HG02623 (cell line): ENCODE measurements at regions not wholly inside any gene's neighbourhood (a gene's known extent, or its start where the extent isn't known, plus 50 kb on each side); places are given as distances from the start of the nearest gene placed in this dataset.

Experiments used
- ATAC-seq: cut with Tn5 transposase; IDR thresholded peaks from one replicate; pipeline ENCODE4 v1.9.1; 2021; ENCODE audit warnings: moderate library complexity; ENCODE audit not compliant: unreplicated experiment

DNA sequence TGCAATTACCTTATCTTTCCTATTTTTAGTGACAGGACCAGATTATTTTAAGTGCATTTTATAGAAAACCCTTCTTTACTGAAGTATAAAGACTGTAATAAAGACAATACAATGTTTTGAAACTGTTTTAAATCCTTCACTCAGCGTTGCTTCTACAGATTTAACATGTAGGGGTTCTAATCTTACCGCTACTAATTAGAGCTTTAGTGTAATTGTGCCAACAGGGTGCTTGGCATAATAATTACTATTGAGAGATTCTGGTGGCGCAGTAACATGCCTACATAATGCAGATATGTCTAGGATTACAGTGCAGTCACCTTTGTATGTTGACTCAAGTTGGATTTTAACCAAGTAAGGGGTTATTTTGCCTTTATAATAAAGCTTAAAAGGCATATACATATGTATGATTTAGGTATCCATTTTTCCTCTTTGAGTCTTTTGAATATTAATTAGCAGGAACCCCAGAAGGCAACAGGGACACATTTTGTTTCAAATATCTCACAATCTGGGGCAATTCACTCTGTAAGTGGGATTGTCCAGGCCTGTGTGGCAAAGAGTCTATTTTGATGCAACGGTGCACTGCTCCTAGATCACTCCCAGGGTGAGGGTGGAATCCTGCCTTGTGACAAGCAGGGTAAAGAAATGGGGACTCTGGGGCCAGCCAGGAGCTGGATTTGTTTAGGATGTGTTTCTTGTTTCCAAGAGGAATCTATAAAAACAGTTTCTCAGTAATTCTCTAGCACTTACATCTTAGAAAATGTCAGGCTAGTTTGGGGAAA, 604.7 kb upstream of the SALL1 start:
- no peak for ATAC-seq

DNA sequence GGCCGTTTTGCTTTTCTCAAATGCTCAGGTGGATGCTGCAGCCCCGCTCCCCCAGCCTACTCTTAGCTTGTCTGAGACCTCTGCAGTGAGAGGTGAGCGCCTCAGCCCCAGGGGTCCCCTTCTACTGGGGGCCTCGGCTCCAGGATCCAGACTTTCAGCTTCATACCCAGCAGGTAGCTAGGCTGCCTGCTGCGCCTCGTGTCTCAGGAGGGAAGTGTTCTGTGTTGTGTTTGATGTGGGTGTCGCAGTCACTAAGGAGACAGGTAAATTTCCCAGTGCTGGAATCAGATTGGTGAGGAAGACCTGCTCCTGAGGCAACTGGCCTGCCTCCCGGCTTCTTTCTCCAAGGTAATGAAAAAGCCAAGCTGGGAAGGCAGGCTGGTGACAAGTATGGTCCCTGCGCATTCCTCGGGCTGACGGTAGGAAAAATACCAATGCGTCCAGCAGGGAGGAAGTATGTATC, 604.0 kb upstream of the SALL1 start:
- ATAC-seq = no peak

DNA sequence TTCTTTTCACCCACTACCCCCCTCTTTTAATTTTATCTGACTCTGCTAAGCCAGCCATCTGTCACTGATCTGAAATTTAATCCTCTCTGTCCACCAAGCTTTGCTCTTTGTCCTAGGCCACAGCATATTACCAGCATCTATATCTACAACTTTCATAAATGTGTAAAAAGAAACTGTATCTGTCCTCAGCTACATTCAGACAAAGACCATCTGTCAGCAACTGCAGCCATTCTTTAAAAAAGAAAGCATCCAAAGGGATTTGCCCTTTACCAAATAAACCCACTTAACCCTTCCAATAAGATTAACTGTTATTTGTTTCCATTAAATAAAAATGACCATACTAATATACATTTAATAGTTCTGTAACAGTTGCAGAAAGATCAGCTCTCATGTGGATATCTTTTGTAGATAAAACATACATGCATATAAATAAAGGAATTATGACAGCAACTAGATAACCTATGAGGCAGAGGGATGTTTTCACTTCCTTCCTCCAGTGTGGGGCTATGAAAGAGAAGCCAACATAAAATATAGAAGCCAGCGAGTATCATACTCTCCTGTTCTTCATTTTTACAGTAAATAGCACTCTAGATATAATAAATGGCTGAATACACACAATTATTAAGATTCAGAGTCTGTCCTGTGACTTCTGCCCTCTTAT, 602.5 kb upstream of the SALL1 start:
- no peak for ATAC-seq

DNA sequence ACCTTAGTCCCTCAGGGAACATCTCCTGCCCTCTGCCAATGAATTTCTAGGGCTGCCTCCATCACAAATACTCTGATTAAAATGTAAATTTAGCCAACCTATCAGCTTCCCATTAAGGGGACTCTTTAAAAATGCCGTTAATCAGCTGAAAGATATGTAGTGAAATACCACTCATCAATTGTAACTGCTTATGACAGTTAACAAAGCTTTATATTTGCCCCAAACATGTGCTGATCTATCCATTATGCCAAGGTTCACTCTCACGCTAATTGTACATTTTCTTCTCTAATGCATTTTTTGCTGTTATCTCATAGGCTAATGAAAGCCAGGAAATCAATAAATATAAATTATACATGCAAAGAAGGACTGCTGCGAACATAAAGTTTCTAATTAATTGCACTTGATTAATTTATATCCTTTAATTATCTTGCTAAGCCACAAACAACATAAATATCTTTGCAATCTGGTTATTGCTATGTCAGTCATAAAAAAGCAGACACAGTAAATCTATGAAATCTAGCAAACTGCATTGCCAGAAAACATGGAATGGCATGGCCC, 601.4 kb upstream of the SALL1 start:
- no peak for ATAC-seq

DNA sequence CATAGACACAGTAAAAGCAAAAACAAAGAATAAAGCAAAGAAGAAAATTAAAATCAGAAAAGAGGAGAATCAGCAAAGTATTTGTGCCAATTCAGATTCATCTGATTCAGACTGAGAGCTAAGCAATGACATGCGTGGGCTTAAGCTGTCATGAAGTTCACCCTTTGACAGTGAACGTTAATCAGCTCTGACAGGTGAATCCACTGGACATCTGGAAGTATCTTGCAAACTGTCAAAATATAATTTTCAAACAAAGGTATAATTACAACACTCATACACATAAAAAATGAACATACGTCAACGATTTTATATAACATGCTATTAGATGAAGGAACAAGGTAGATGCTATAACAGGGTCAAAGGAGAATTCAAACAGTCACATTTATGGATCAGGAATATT, 596.3 kb upstream of the SALL1 start:
- no peak for ATAC-seq

DNA sequence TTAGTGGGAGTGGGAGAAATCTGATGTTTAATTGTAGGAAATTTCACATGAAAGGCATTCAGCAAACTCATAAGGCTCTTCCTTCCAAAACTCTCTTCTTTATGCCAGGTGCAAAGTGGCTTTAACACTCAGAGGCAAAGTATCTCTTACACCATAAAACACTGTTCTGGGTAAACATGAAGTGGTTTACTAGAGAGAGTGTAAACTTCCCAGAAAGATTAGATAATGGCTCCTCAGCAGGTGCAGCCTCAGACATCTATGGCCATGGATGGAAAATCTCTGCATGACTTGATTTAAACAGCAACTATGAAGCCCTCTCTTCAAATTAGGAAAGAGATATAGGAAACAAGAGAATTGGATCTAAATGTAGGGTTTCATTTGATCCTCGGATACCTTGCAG, 583.1 kb upstream of the SALL1 start:
- ATAC-seq = no peak

DNA sequence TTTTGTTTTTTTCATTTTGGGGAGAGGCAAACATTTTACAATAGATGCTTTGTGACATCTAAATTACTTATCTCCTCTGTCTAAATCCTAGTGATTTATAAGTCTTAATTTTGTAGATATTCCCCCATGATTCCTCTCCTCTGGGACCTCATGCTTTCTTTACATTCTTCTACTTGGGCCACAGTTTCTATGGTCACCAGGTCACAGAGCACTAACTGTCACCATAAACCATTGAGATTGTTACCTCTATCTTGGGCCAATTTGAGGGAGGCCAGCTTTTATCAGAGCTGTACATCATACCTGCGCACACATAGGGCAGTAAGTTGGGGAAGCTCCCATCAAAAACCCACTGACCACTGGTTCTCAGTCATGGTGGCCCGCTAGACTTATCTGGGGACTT, 582.1 kb upstream of the SALL1 start:
- ATAC-seq = no peak

DNA sequence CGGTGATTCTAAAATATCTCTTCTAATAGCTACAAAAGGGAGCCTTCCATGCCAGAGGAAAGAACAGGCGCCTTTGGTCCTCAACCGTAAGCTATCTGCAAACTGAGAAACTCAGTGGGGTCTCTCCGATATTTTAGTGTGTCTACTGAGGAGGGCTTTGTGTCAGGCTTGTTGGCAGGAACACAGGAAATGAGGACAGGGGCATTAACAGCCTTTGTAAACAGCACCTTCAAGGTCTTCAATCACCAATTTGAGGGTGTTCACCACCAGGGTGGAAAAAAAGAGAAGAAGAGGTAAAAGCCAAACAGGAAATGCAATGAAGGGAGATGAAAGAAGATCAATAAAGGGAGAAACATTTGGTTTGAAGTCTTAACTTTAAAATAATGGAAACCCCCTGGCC, 580.1 kb upstream of the SALL1 start:
- no peak for ATAC-seq

DNA sequence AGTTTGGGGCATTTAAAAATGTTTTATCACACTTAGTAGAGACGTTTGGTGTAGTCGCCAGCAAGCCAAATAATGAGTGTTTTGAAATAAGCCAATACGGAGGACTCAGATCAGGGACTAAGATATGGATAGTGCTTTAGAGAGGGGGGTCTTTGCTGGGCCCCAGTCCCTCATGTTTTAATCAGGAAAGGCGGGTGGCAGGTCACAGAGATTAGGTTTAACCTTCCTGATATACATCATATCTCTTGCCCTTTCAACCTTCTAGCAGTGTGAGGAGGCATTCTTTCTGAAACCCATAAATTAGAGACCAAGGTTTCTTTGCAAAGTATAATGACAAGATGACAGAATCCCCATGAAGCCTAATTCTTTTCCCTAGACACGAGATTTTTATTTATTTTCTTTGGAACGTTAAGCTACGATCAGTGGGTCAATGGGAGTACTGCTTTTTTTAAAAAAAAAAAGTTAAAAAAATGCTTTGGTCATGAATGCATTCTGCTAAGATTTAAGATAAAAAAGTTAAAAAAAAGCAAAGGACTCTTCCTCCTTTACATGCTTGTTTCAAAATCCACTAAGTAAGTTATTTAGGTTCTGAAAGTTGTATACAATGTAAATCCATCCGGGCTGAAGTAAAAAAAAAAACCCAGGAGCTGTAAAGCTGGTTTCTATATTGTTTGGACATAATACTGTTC, 572.1 kb upstream of the SALL1 start:
- ATAC-seq = no peak

DNA sequence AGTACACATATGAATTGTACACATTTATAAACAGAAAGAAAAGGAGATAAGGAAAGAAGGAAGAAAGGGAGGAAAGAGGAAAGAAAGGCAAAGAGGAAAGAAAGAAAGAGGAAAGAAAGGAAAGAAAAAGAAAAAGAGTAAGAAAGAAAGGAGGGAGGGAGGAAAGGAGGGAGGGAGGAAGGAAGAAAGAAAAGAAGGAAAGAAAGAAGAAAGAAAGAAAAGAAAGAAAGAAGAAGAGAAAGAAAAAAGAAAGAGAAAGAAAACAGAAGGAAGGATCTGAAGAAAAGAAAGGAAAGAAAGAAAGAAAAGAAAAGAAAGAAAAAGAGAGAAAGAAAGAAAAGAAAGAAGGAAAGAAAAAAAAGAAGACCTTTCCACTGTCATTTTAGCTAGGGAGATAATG, 571.4 kb upstream of the SALL1 start:
- no peak for ATAC-seq

DNA sequence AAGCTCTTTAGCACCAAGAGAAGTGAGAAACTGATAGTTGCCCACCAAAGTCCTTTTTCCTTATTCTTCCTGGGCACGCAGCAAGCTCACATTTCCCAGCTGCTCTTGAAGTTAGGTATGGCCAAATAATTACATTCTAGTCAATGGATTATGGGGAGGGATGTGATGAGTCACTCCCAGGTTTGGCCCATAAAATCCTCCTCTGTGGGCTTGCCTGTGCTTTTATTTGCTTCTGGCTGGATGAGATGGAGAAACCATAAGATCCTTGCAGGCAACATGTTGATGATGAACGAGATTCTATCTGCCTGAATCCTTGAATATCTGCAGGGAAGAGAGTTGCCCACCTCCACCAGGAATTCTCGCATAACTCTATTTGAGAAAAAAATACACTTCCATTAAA, 568.3 kb upstream of the SALL1 start:
- no peak for ATAC-seq

DNA sequence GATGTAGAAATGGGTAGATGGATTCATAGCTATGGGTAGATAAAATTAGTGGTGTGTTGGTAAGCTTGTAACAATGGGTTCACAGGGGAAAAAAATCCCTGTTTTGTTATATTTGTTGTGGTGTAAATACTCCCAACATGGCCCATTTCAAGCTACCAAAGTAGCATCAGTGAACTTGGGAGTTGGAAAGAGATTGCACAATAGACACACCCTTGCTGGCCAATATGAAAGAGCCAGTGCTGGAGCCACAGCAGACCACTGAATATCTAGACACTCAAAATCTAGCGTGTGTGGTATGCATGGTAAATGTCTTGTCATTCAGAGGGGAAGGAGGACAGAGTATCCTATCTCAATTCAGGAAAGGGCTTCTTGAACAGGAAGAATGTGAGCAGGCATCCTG, 565.1 kb upstream of the SALL1 start:
- no peak for ATAC-seq

DNA sequence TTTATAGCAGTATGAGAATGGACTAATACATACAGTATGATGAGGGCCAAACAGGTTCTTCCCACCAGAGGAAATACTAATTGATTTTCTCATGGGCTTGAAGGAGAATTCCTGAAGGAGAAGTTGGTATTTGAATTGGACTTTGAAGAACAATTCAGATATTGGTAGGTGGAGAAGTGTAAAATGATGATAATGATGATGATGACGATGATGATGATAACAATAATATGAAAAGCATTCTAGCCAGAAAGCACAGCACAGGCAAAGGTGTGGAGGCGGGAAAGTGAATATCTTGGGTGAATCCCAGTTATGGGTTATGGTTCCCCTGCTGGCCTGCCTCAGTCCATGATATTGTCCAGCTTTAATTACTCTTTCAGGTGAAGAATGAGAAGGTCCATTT, 562.4 kb upstream of the SALL1 start:
- no peak for ATAC-seq

DNA sequence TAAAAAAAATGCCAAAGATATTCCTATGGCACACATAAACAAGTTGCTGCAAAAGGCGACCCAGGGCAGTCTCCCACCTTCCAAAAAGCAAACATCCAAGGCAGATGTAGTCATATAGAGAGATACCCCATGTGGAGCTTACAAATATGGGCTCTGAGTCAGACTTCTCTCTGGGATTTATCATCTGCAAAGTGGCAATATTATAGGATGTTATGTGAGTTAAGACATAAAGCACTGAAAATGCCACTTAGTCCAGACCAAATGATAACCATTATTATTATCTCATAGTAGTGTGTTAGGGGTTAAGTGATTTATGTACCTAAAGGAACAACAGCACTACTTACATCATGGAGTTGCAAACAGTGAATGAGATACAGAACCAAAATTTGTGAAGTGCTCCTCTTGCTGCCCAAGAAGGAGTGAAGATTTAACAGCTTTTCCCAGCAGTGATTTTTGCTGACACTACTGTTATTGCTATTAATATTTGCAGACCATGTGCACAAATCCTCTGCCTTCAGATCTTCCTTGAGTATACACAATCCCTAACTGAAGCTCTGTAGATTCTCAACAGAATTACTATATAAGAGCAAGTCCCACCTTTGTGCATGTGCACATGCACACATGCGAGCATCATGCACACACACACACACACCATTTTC, 560.0 kb upstream of the SALL1 start:
- ATAC-seq = no peak

DNA sequence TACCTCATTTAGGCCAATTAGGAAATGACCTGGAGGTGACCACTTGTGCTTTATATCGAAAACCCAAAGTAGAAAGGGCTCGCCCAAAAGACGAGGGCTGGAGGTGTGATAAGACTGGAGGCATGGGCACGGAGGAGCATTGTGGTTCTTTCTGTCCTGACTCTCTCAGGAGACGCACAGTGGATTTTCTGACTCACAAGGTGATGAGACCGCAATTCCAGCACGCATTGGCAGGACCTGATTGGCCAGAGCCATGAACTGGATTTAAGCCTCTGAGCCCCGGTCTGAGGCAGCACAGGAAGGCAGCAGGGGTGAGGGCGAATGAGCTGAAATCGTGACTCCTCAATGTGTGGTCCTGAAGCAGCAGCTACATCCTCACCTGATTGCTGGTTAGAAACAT, 559.1 kb upstream of the SALL1 start:
- ATAC-seq = no peak

DNA sequence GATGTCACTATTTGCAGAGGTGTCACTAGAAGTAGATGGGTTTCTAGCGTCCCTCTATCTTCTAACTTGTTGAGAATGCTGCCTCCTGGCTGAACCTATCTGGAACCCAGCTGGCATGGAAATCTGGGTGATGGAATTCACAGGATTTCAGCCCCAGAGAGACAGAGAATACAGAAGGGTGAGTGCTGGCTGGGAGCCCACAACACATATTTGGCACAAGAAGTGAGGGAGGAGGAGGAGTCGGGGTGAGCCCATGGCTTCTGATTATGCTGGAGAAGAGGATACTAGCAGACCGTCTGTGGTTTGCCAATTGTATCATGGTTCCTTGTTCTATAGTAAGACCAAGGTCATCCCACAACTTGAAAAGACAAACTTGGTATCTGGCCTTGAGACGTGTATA, 557.8 kb upstream of the SALL1 start:
- no peak for ATAC-seq

DNA sequence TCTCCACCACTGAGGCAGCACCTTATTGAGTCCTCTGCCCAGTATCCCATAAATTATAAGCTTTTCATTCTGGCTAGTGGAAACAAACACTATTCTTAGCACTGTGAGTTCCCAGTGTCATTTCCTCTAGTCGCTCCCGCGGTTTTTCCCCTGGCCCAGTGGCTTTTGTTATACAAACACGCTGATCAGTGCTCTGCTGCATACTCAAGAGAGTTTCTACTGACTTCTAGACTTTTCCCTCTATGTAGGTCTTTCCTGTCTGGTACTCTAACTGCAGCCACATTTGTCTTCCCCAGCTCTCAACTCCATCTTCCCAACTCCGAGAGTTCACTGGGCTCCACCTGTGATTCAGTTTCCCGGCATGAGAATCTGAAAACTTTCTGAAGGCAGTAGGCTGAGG, 556.6 kb upstream of the SALL1 start:
- no peak for ATAC-seq

DNA sequence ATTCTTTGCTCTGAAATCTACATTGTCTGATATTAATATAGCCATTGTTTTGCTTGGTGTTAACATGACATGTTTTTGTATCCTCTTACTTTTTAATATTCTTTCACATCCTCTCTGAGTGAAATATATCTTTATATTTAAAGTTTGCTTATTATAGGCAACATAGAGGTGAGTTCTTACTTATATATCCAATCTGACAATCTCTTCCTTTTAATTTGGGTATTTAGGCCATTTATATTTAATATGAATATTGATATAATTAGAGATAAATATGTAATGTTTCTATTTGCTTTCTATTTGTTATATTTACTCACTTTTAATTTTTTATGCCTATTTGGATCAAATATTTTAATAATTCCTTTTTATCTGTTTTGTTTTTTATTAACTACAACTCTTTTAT, 554.1 kb upstream of the SALL1 start:
- ATAC-seq = no peak

DNA sequence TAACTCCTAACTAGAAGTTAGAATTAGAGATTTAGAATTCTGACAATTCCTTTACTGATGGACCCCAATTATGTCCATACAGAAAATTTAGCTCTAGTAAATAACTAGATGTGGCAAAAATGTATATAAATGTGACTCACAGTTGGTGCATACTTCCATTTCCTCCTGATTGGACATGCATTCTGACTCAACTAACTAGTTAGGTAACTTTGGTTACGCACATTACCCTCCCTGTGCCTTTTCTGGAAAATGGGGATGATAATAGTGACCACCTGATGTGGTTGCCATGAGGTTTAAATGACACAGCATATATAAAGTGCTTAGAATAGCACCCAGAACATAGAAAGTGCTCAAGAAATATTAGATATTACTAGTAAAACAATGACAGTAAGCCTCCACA, 550.0 kb upstream of the SALL1 start:
- ATAC-seq = no peak

DNA sequence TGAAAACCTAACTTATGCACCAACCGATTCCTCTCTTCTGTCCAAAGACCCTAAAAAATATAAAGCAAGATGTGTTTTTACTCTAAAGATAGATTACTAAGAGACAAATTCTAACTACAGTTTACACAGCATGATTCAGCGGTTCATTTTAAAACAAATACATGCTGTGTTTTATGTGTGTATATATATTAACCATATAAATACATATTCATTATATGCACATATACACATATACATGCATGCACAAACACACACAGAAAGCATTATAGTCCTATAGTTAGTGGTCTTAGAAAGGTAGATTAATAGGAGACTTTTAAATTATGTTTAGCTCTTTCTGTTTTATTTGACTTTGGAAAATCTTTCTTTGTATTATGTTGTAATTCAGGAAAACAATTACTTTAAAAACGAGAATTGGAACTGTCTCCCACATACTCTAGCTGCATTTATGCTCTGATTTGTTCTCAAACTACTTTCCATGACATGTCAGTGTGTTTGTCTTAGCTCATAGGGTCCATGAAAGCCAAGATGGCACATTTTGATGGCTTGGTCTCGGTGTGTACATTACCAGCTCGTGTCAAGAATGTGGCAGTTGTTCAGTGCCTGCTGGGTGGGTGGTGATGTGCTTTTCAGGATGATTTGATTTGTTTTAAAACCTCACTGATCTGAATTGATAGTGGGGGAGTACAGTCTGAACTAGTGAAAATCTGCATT, 548.8 kb upstream of the SALL1 start:
- ATAC-seq = no peak

DNA sequence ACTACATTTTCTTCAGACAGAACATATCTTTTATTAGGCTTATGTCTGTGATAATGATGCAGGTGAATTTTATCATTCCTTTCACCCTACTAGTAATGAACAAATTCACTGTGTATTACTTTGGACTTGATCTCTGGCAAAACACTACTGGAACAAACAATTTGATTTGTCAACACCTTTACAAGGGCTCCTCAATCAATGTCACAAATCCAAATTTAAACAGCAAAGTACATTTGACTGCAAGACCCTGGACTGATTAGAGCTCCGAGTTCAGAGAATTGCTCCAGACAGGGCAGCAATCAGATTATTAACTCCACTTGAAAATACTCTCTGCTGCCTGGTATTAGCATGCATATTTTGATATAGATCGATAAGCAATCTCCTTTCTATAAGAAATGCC, 547.6 kb upstream of the SALL1 start:
- no peak for ATAC-seq
